ENCODE measurements at regions not wholly inside any gene's neighbourhood (a gene's known extent, or its start where the extent isn't known, plus 50 kb on each side); places are given as distances from the start of the nearest gene placed in this dataset.

GRCh38 chr16:9308356-9308801 is 216.9 kb downstream of the HAPSTR1 start:
- no peak for DNase-seq

DNA sequence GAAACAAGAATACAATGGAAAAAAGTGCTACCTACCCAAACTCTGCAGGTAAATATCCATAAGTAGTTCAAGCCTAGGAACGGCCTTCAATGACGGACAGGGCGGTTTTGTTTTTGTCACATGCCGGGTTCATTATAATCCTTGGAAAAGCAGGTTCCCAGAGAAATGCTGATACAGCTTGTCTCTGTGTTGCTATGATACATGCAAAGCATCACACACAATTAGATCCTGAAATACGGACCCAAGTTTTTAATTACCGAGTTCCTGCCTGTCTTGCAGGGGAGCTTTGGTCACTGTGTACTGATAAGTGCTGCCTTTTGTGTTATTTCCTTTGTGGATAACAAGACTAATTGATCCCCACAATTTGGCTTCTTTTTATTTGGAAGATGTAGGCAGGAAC is 217.4 kb downstream of the HAPSTR1 start:
- DNase-seq, result no peak

- no peak for DNase-seq
Observed at GRCh38 chr16:9309844-9310243, 218.4 kb downstream of the HAPSTR1 start.

- DNase-seq, result no peak
Observed at GRCh38 chr16:9311303-9311954, 220.0 kb downstream of the HAPSTR1 start.

DNA sequence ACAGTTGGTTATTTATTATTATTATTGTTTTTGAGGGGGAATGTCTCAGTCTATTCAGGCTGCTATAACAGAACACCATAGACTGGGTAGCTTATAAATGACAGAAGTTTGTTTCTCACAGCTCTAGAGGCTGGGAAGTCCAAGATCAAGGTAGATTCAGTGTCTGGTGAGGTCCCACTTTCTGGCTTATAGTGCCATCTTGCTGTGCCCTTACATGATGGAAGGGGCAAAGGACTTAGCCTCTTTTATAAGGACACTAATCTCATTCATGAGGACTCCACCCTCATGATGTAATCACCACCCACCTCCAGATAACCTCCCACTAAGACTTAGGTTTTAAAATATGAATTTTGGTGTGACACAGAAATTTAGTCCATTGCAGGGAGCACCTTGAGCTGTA is 224.6 kb downstream of the HAPSTR1 start:
- DNase-seq, result no peak

DNA sequence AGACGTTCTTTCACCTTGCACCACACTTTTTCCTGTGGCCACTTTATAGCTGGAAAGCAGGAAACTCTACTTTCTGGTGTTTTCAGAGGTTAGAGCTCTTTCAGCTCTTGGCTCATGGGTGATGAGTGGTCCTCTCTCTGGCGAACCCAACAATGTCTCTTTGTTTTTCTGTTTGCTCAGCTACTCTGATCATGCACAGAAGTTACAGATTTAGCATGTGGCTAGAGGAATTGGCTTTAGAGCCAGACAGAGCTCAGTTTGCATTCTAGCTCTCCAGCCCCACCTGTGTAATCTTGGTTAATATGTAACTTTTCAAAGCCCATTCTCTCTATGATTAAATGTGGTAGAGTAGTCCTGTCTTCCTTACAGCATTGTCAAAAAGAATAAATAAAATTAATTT is 225.2 kb downstream of the HAPSTR1 start:
- no peak for DNase-seq

DNA sequence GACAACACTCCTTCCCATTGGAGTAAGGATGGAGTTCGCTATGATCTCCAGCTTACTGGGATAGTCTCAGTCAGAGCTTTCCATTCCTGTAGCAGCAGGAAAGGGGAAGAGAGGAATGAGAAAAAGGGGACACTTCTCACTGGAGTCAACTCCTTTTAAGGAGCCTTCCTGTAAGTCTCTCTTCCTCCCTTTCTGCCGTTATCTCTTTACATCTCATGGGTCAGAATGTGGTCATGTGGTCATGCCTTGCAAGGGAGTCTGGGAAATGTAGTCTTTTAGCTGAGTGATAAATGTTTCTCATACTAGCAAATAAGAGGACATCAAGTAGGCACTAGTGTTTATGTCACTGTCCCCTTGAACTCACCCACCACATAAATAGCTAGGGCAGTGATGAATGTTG is 227.3 kb downstream of the HAPSTR1 start:
- DNase-seq, result no peak

DNA sequence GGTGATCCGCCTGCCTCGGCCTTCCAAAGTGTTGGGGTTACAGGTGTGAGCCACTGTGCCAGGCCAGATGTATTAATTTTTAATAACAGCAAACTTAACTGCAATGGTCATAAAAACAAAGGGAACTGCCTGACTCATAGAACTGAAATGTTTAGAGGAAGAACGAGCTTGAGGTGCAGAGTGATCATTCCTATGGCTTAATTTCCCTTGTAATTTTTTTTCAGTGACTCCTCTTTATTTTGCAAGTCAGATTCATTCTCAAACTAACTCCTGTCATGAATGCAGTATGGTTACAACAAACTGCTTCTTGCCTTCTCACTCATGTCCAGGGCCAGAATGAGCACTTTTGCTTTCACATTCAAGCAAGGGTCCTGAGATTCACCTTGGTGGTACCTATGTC is 231.3 kb downstream of the HAPSTR1 start:
- no peak for DNase-seq

DNA sequence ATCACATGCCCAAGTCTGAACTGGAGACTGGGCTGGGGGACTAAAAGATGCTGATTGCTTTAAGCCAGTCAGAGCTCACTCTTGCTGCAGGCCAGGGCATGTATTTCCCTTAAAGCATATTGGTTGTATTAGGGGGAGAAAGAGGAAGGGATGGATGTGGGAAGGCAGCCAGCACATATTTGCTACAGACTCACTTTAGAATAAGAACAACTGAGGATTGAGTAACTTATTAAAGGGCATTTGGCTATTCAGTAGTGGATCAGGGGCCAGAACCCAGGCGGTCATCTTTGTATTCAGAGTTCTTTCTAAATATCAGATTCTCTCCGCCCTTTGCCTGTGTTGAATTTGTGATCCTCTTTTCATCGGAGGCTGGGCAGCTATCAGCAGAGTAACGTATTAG is 231.7 kb downstream of the HAPSTR1 start:
- no peak for DNase-seq

DNA sequence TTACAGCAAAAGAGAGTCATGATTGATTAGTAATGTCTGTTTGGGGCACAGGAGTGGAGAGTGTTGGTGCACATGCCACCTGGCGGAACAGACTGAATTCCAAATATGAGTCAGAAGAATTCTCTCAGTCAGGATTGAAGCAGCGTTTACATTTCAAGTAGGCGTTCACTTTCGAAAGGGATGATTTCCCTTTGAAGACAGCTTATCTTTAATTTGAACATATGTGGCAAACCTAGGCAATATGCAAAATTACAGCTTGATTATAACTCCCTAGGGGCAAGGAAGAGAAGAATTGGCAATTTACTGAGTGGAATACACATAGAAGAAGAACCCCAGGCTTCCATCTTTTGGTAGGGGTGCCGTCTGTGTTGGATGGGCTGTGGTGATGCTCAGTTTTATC is 235.8 kb downstream of the HAPSTR1 start:
- DNase-seq, result no peak

DNA sequence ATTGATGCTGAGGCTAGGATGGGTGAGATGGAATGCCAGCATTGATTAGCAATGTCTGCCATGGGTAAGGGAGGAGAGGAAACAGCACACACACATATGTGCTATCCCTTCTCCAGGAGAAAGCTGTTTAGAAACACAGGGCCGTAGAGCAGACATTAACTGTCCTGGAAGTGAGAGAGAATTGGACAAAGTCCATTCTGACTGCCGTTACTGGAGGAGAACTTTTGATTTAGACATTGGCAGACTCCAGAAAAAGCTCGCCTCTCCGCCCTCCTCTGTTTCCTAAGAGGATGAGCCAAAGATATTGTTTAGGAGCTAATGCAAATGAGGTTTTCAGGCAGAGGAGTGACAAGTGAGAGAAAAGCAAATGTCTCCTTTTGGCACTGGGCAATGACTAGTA is 237.0 kb downstream of the HAPSTR1 start:
- no peak for DNase-seq

DNA sequence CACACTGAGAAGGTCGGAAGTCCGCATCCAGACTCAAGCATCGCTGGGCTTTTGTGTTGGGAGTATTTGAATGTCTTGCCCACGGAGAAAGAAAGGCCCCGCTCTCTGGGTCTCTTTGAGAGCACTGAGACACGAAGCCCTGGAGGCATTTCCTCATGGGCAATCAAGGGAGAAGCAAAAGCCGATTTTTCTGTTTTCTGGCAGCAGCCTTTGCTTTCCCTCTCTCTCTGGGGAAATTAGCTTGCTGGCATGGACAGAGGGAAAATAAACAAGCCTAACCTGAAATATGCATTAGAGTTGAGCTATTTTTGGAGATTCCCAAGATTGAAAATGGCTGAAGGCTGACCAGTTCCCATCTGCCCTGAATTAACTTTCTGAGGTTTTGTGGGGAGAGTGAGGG is 238.7 kb downstream of the HAPSTR1 start:
- no peak for DNase-seq

GRCh38 chr16:9331503-9331902 is 240.1 kb downstream of the HAPSTR1 start:
- DNase-seq, result no peak

GRCh38 chr16:9332574-9333148 is 241.2 kb downstream of the HAPSTR1 start:
- no peak for DNase-seq

DNA sequence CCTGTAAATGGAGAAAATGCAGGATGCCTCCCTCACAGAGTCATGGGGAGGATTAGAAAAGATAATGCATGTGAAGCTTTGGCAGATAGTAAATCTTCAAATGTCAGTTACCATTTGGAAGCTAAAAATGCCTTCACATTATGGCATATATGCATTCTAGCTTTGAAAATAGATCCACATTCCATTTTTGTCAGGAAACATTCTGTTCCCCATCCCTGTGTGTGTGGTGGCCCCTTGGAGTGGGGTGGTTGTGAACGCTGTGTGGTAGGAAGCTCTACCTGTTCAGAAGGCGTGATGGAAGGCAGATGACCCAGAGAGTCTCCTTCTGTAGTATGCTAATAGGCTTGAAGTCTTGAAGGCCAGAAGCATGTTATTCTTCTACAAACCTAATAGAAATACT is 242.0 kb downstream of the HAPSTR1 start:
- DNase-seq, result no peak

GRCh38 chr16:9334103-9334502 is 242.7 kb downstream of the HAPSTR1 start:
- no peak for DNase-seq

DNA sequence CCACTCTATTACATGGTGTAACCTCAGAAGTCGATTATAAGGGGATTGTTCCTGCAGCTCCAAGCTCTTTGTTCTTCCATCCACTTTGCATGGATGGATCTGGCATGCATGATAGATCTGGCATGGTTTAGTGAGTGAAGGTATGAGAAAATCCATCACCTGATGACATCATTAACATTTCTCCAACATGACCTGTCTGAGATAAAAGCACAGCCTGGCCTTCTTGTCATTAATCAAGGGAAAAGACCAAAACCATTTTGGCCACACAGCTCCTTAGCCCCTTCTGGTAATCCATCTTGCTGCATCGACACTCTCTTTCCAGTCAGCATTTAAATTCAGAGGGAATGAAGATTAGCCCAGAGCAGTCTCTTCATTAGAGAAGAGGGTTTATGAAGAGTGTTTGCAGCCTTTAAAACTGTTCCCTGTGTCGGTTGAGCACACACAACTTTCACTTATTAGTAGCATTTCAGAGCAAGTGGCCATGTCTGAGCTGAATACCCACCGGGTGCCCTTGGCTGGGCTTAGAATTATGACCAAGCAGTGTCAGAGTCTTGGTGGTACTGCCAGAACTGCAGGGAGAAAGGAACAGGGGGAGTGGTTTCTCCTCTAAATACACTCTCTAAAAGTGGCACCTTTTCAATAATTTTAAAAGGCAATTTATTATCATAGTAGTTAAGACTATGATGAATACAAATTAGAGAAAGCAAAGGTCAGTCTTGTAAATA is 246.0 kb downstream of the HAPSTR1 start:
- no peak for DNase-seq

DNA sequence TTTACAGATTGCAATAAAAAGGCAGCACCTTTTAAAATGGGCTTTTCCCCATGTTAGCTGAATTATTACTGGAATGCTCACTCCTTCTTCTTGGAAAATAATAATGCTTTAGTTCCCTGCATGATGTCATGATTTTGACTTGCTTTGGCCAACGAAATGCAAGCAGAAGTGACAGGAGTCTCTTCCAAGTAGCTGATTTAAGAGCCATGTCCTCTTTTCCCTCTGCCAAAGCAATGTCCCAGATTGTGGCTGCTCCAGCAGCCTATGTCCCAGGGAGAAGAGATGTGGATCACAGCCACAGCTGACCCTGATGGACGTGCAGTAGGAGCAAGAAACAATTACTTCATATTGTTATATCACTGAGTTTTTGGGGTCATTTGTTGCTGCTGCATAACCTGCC is 246.6 kb downstream of the HAPSTR1 start:
- DNase-seq, result no peak

- no peak for DNase-seq
Observed at GRCh38 chr16:9338510-9338909, 247.1 kb downstream of the HAPSTR1 start.

DNA sequence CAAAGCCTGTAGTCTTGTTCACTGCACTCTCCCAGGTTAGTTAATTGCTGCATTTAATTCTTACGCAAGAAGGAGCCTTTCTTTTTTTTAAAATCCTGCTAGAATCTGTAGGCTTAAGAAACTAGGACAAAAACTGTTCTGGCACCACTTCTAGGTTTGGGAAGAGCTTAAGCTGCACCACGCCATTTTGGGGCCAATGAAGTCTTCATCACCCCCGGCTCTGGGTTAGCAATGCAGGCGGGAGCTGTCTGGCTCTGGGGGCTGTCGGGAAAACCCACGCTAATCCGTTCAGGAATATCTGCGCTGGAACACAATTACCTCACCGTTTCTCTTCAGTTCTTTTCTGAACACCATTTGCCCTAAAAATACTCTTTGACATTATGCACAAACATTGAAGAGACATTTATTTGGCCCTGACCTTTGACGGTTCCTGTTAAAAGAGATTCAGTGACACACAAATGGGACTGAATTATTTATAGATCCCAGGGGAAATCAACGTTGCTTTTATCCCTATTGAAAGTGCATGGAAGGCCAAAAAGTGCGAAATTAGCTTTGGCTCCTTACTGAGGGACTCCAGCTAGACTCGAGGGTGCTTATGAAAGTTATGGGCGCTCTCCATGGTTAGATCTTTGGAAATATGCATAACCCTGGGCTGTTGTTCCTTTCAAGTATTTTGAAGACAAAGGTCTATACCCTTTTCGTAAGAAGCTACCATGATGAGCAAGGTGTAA is 249.2 kb downstream of the HAPSTR1 start:
- DNase-seq, result no peak

- no peak for DNase-seq
Observed at GRCh38 chr16:9343276-9343675, 251.8 kb downstream of the HAPSTR1 start.

- no peak for DNase-seq
Observed at GRCh38 chr16:9344508-9344907, 253.1 kb downstream of the HAPSTR1 start.

DNA sequence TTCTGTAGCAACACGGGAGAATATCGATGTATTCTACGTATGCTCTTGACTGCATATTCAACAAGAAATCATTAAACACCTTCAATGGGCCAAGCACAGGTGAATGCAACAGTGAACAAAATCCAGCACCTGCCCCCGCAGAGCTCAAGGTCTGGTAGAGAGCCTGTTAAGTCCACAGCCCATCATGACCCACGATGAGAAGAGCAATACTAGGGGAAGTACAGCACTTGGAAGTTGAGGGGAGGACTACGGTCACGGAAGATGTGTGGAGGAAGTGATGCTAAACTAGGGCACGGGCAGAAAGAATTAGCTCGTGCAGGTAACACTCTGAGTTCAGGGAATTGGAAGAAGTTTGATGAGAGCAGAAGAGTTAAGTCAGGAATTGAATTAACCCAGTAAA is 253.6 kb downstream of the HAPSTR1 start:
- no peak for DNase-seq

DNA sequence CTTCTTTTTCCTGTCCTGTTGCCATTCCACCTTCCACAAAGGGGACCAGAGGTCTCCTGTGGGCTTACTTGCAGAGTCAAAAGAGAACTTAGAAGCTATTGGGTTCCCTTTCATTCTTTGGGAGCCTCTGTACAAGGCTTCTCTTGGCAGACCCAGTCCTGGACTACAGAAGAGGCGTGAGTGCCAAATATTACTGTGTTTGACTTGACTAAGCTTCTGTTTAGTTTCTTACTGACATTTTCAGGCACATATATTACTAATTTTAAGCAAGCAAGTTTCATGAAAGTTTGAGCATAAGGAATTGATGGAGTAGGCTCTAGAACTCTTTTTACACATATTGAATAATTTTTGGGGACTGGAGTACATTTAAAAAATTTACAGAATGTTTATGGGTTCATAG is 254.4 kb downstream of the HAPSTR1 start:
- no peak for DNase-seq

Data from 8988T (cell line).